ENCODE measurements at regions not wholly inside any gene's neighbourhood (a gene's known extent, or its start where the extent isn't known, plus 50 kb on each side); places are given as distances from the start of the nearest gene placed in this dataset.

DNA sequence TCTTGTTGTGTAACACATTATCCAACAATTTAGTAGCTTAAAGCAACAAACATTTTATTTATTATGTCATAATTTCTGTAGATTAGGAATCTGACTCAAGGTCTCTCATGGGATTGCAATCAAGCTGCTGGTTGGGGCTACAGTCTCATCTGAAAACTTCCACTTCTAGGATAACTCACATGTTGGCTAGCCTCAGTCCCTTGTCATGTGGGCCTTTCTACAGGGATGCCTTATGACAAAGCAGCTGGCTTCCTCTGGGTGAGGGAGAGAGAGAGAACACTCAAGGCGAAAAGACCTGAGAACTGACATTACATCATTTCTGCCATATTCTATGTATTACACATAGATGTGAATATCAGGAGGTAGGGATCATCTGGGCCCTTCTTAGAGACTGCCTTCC lies 317.9 kb upstream of the VRK2 start:
- no peak for DNase-seq

GRCh38 chr2:57733956-57734355 lies 312.6 kb upstream of the VRK2 start:
- DNase-seq = no peak

GRCh38 chr2:57740891-57741290 lies 305.7 kb upstream of the VRK2 start:
- no peak for DNase-seq

- DNase-seq = no peak
Measured at GRCh38 chr2:57753636-57754035, 293.0 kb upstream of the VRK2 start.

DNA sequence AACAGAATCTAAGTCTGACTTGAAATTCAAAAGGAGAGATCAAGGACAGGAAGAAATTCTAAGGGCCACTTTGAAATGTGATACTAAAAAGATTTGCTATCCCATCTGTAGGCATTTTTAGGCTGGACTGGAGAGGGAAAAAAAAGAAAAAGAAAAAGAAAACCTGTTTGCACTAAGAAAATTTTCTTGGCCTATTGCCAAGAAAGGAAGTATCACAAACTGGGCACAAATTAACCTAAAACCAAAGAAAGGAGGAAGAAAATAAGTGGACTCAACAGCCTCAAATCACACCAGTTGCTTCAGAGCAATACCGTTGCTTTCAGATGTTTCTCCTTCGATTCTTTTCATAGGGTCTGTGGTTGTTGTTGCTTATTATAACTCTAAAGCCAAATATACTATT lies 287.9 kb upstream of the VRK2 start:
- DNase-seq = no peak

GRCh38 chr2:57759131-57759530 lies 287.5 kb upstream of the VRK2 start:
- no peak for DNase-seq

- DNase-seq = peak; percentile 89
Measured at GRCh38 chr2:57759822-57760300, 286.7 kb upstream of the VRK2 start.

DNA sequence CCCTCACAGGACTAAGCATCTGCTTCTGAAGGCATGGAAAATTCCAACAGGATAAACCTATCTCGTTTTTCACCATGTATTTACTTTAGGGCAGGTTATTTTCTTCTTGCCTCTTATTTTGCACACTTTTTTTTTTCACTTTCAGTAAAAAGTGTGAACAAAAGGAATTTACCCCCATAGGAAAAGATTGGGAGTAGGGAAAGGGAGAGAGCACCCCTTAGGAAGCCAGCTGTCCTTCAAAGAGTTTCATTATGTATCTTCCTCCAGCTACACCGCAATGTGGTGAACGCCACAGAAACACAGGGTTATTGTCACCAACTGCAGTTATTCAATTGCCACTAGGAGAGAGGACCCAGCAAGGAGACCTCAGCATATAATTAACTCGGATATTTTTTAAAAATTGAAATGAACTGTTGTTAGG lies 286.2 kb upstream of the VRK2 start:
- no peak for DNase-seq

DNA sequence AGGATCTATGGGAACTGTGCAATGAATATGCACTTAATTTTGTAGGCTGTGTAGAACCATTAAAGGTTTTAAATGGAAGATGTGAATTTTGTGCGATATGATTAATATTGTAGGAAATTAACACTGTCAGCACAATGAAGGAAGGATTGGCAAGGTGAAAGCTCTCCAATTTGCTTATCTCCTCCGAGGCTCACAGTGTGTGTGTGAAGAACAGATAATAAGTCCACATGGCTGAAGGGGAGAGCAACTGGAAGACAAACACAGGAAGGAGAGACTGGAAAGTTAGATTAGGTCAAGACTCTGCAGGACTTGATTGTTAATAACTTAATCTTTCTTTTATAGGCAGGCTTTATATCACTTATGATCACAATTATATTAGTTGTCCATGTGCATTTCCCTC lies 269.7 kb upstream of the VRK2 start:
- no peak for DNase-seq

DNA sequence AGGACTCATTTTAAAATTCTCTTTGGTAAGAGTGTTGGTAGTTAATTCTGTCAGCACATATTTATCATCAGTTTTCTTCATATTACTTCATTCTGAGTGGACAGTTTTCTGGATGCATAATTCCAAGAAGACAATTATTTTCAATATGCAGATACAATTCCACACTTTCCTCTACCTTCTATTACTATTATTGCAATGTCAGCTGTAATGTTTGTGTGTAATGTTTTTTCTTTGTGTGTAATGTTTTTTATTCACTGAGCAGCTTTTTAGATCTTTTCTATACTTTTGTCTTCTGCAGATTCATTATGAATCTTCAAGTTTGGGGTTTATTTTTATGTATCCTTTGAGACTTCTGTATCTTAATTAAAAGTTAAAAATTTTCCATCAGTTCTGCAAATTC lies 264.0 kb upstream of the VRK2 start:
- DNase-seq = no peak

DNA sequence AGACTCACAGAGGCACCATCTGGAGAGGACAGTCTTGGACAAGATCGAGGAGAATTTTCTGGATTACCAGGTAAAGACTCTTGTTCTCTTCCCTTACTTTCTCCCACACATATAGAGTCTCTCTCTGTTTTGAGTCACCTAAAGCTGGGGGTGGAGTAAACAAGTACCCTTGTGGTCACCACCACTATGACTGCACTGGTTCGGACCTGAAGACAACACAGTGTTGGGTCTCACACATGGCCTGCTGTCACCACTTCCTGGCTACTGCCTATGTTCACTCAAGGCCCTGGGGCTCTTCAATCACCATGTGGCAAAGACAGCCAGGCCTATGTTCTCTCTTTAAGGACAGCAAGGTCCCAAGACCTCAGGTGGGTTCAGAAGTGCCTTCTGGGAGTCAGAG lies 253.3 kb upstream of the VRK2 start:
- no peak for DNase-seq

GRCh38 chr2:57796527-57796926 lies 250.1 kb upstream of the VRK2 start:
- DNase-seq = no peak

DNA sequence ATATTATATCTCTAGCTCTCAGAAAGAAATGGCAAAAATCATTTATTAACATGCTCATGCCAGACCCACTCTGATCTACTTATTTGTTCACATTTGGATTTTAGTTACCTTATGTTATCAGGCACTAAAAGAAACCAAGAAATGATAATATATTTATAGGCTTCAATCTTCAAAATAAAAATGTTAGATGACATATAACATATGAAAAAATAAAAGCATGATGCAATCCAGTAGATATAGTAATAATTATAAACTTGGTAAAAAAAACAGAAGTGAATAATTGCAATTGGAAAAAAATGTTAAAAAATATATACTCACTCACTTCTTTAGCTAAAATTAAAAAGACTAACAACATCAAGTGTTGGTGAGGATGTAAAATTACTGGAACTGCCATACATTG lies 248.3 kb upstream of the VRK2 start:
- DNase-seq = no peak

DNA sequence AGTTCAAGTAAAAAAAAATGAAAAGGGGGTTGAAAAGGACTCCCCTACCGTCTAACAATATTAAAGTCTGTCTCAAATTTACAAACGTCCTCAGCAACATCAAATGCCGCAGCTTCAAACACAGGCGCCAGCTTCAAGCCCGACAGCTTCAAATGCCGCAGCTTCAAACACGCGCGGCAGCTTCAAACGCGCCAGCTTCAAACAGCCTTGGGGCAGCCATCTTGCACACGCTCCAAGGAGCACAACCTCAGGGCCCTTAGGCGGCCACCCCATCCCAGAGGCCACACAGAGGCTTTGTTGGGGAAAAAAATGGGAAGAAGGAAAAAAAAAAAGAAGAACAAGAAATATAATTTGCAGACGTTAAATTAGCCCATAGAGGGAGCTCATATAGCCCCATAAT lies 244.4 kb upstream of the VRK2 start:
- DNase-seq = no peak

- no peak for DNase-seq
Measured at GRCh38 chr2:57804971-57805370, 241.6 kb upstream of the VRK2 start.

DNA sequence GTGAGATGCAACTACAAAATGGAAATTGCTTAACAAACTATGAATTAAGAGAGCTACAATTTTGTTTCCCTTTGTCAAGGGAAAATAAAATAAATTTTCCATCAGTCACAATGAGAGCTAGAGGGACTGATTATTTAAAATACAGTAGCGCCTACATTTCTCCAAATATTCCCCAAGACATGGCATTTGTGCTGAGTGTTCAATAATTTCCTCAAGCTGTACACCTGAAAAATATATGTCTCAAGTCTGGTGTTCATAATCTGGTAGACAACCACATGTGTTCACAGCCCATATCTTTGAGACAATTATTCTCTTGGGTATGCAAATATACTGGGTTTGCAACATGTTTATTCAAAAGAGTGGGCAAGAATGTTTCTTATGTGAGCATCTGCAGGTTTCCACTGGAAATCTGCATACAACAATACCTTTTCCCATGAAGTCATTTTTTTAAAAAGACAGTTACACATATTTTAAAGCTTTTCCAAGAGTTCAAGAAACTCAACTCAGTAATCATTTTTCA lies 240.1 kb upstream of the VRK2 start:
- no peak for DNase-seq

- no peak for DNase-seq
Measured at GRCh38 chr2:57809230-57809629, 237.4 kb upstream of the VRK2 start.

GRCh38 chr2:57821088-57821487 lies 225.5 kb upstream of the VRK2 start:
- DNase-seq = no peak

DNA sequence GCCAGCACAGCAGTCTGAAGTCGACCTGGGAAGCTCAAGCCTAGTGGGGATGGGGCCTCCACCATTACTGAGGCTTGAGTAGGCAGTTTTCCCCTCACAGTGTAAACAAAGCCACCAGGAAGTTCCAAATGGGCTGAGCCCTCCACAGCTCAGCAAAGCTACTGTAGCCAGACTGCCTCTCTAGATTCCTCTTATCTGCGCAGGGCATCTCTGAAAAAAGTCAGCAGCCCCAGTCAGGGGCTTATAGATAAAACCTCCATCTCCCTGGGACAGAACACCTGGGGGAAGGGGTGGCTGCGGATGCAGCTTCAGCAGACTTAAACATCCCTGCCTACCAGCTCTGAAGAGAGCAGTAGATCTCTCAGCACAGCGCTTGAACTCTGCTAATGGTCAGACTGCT lies 218.4 kb upstream of the VRK2 start:
- DNase-seq = no peak

DNA sequence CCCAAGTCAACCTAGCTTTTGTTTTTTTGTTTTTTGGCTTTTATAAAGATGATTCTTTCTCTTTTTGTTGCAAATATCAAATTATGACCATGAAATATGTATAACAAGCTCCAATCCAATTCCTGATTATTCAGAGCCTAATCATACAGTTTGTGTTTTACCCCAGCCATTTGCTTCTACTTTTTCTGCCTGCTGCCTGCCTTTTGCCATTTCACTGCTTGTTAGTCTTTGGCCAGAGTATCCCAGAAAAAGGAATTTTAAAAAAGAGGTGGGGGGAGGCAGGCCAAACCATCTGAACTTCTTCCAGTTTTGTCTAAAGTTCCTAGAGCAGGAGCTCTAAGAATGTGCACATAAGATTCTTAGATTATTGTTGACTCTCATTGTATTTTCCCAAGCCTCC lies 211.9 kb upstream of the VRK2 start:
- DNase-seq = no peak

- no peak for DNase-seq
Measured at GRCh38 chr2:57842531-57842930, 204.1 kb upstream of the VRK2 start.

DNA sequence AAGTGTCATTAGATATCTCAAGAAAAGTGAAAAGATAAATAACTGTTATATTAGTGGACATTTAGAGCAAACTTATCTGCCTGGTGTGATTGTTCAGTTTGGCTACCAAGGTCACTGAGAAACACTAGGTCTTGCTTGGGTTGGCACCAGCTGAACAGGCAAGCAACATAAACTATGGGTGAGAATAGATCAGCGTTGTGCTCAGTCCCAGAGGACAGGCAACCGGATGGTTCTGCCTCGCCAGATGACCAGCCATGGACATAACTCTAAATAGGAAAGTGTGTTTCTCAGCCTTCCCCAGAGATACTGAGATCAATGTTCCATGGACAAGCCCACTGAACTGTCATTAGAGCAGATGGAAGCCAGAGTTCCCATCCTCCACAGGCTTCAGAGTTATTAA lies 203.4 kb upstream of the VRK2 start:
- DNase-seq = no peak

- no peak for DNase-seq
Measured at GRCh38 chr2:57848723-57849122, 197.9 kb upstream of the VRK2 start.

GRCh38 chr2:57849843-57850242 lies 196.8 kb upstream of the VRK2 start:
- DNase-seq = no peak

- no peak for DNase-seq
Measured at GRCh38 chr2:57850415-57851130, 196.0 kb upstream of the VRK2 start.
